GM23248 (cell line): ENCODE measurements at regions not wholly inside any gene's neighbourhood (a gene's known extent, or its start where the extent isn't known, plus 50 kb on each side); places are given as distances from the start of the nearest gene placed in this dataset.

Experiments
- EZH2 ChIP-seq: fragments of 200-600 bp; sonication (generic); IDR thresholded peaks from 2 replicates; pipeline ENCODE4 v1.6.1; 2018; ENCODE audit warnings: antibody characterized with exemption, mild to moderate bottlenecking; ENCODE audit not compliant: insufficient read depth, poor library complexity, severe bottlenecking
- EZH2phosphoT487 ChIP-seq: fragments of 200-600 bp; sonication (generic); IDR thresholded peaks from 2 replicates; pipeline ENCODE4 v1.6.1; 2018; ENCODE audit warnings: antibody characterized with exemption, moderate library complexity, mild to moderate bottlenecking, low read depth; ENCODE audit not compliant: insufficient read depth

- TF ChIP-seq EZH2phosphoT487: no peak
- no peak for TF ChIP-seq EZH2
Observed at GRCh38 chr14:89468566-89468965, 51.5 kb upstream of the FOXN3 start.
